SK-N-SH (cell line): ENCODE measurements at regions not wholly inside any gene's neighbourhood (a gene's known extent, or its start where the extent isn't known, plus 50 kb on each side); places are given as distances from the start of the nearest gene placed in this dataset.

Experiments
- CHD2 ChIP-seq: fragments of 150-350 bp; IDR thresholded peaks from 2 replicates; pipeline ENCODE4 v1.6.1; 2018; ENCODE audit warnings: low read length; ENCODE audit not compliant: partially characterized antibody
- ELF1 ChIP-seq: IDR thresholded peaks from 2 replicates; pipeline ENCODE4 v1.4.0; 2012
- EZH2phosphoT487 ChIP-seq: fragments of 200-600 bp; sonication (generic); IDR thresholded peaks from 2 replicates; pipeline ENCODE4 v1.6.1; 2017; ENCODE audit warnings: low read depth, mixed run types, mild to moderate bottlenecking, antibody characterized with exemption, moderate library complexity, borderline replicate concordance
- GABPA ChIP-seq: IDR thresholded peaks from 2 replicates; pipeline ENCODE4 v1.4.0; 2012; ENCODE audit warnings: low read depth, mild to moderate bottlenecking
- MXI1 ChIP-seq: IDR thresholded peaks from 2 replicates; pipeline ENCODE4 v1.6.1; 2012; ENCODE audit warnings: mild to moderate bottlenecking, low read depth, low read length, improper control_type of control experiment
- NFIC ChIP-seq: IDR thresholded peaks from 2 replicates; pipeline ENCODE4 v1.4.0; 2012; ENCODE audit warnings: borderline replicate concordance
- POLR2AphosphoS5 ChIP-seq: IDR thresholded peaks from 2 replicates; pipeline ENCODE4 v1.6.1; 2012; ENCODE audit warnings: low read depth, low read length
- RAD21 ChIP-seq: IDR thresholded peaks from 2 replicates; pipeline ENCODE4 v1.6.1; 2012; ENCODE audit warnings: mild to moderate bottlenecking, low read length
- YY1 ChIP-seq: IDR thresholded peaks from 2 replicates; pipeline ENCODE4 v1.4.0; 2012; ENCODE audit warnings: low read depth, mild to moderate bottlenecking
- TF ChIP-seq, protein P1 (sequence below): fragments of 200-600 bp; sonication (generic); IDR thresholded peaks from 2 replicates; pipeline ENCODE4 v1.6.1; 2017; ENCODE audit warnings: antibody characterized with exemption, mild to moderate bottlenecking, moderate library complexity
- TF ChIP-seq, protein P2 (sequence below): IDR thresholded peaks from 2 replicates; pipeline ENCODE4 v1.4.0; 2012; ENCODE audit warnings: low read depth

DNA sequence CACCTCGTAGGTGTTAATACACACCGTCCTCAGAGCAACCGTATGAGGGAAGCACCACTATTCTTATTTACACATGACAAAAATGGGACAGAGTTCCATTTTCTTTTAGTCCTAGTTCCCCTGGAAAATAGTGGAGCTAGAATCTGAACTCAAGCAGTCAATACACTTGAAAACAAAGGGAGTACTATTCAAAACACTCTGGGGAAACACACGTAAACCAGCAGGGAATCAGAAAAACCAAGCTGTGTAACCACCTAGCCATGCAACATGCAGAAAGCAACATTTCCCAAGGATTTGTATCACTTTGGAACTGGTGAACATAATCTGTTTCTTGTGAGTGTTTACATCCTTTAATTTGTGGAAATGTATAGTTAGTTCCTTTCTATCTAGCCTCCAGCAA is 208.2 kb downstream of the UBE2E3 start:
- TF ChIP-seq ELF1 (no peak), GABPA (no peak), RAD21 (no peak), POLR2AphosphoS5 (no peak), NFIC (no peak), EZH2phosphoT487 (no peak), YY1 (no peak), MXI1 (no peak), CHD2 (no peak)
- TF ChIP-seq, protein P1, sequence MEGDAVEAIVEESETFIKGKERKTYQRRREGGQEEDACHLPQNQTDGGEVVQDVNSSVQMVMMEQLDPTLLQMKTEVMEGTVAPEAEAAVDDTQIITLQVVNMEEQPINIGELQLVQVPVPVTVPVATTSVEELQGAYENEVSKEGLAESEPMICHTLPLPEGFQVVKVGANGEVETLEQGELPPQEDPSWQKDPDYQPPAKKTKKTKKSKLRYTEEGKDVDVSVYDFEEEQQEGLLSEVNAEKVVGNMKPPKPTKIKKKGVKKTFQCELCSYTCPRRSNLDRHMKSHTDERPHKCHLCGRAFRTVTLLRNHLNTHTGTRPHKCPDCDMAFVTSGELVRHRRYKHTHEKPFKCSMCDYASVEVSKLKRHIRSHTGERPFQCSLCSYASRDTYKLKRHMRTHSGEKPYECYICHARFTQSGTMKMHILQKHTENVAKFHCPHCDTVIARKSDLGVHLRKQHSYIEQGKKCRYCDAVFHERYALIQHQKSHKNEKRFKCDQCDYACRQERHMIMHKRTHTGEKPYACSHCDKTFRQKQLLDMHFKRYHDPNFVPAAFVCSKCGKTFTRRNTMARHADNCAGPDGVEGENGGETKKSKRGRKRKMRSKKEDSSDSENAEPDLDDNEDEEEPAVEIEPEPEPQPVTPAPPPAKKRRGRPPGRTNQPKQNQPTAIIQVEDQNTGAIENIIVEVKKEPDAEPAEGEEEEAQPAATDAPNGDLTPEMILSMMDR, result no peak
- TF ChIP-seq, protein P2, sequence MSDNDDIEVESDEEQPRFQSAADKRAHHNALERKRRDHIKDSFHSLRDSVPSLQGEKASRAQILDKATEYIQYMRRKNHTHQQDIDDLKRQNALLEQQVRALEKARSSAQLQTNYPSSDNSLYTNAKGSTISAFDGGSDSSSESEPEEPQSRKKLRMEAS, result no peak
